NCI-H446 treated with DMSO at 0.1 percent for 48 hours (cell line): ENCODE measurements at regions not wholly inside any gene's neighbourhood (a gene's known extent, or its start where the extent isn't known, plus 50 kb on each side); places are given as distances from the start of the nearest gene placed in this dataset.
"Not testable (repeated sequence)": the region's sequence is repeated elsewhere in the genome, so short reads cannot be mapped to it uniquely, and the experiment has no call there.

ENCODE experiments used
- DNase-seq: peaks from one replicate; lab custom pipeline; 2025; lab: John Stamatoyannopoulos, UW

- no peak for DNase-seq
Measured at GRCh38 chr6:15927531-15928225, 201.2 kb upstream of the MYLIP start.

GRCh38 chr6:15926256-15926655 is 202.6 kb upstream of the MYLIP start:
- DNase-seq = no peak

- no peak for DNase-seq
Measured at GRCh38 chr6:15924893-15925292, 204.0 kb upstream of the MYLIP start.

GRCh38 chr6:15922510-15923250 is 206.2 kb upstream of the MYLIP start:
- DNase-seq = no peak

GRCh38 chr6:15921243-15921642 is 207.6 kb upstream of the MYLIP start:
- no peak for DNase-seq

GRCh38 chr6:15916581-15916980 is 212.3 kb upstream of the MYLIP start:
- no peak for DNase-seq

- no peak for DNase-seq
Measured at GRCh38 chr6:15915508-15916178, 213.2 kb upstream of the MYLIP start.

- no peak for DNase-seq
Measured at GRCh38 chr6:15914553-15914952, 214.3 kb upstream of the MYLIP start.

- no peak for DNase-seq
Measured at GRCh38 chr6:15913573-15913972, 215.3 kb upstream of the MYLIP start.

- DNase-seq = no peak
Measured at GRCh38 chr6:15912505-15913400, 216.1 kb upstream of the MYLIP start.

- no peak for DNase-seq
Measured at GRCh38 chr6:15911753-15912504, 217.0 kb upstream of the MYLIP start.

- DNase-seq = no peak
Measured at GRCh38 chr6:15909290-15910070, 219.4 kb upstream of the MYLIP start.

- no peak for DNase-seq
Measured at GRCh38 chr6:15908871-15909270, 220.0 kb upstream of the MYLIP start.

- DNase-seq = no peak
Measured at GRCh38 chr6:15907914-15908518, 220.9 kb upstream of the MYLIP start.

- DNase-seq = not testable (repeated sequence)
Measured at GRCh38 chr6:15907220-15907913, 221.5 kb upstream of the MYLIP start.

- DNase-seq = no peak
Measured at GRCh38 chr6:15906420-15907016, 222.4 kb upstream of the MYLIP start.

- no peak for DNase-seq
Measured at GRCh38 chr6:15905488-15906419, 223.1 kb upstream of the MYLIP start.
